HFF-Myc (cell line): ENCODE measurements at regions not wholly inside any gene's neighbourhood (a gene's known extent, or its start where the extent isn't known, plus 50 kb on each side); places are given as distances from the start of the nearest gene placed in this dataset.

ENCODE experiments used
- DNase-seq: peaks from one replicate; pipeline ENCODE4 v3.0.0-alpha.2; 2011; ENCODE audit warnings: low read depth; ENCODE audit errors: extremely low read depth
- H3K4me3 ChIP-seq: replicated peaks from 2 replicates; pipeline ENCODE4 v1.5.1; 2011; ENCODE audit warnings: low read depth, mild to moderate bottlenecking, control low read depth, low read length
- CTCF ChIP-seq: IDR thresholded peaks from 2 replicates; pipeline ENCODE4 v1.5.1; 2012; ENCODE audit warnings: mild to moderate bottlenecking, low read depth, low read length, control low read depth; ENCODE audit errors: missing control alignments

- no peak overlapping the region for H3K4me3 ChIP-seq
- DNase-seq: no peak
- TF ChIP-seq CTCF: no peak
These were observed 51.1 kb upstream of the TMEM33 start for GRCh38 chr4:41883988-41884734.

GRCh38 chr4:41882625-41883347 is 52.4 kb upstream of the TMEM33 start:
- TF ChIP-seq CTCF: peak; percentile 97
- no peak overlapping the region for H3K4me3 ChIP-seq
- no peak for DNase-seq

GRCh38 chr4:41881981-41882624 is 53.1 kb upstream of the TMEM33 start:
- no peak for TF ChIP-seq CTCF
- DNase-seq: no peak
- no peak overlapping the region for H3K4me3 ChIP-seq

- no peak for TF ChIP-seq CTCF
- DNase-seq: no peak
- H3K4me3 ChIP-seq: no peak overlapping the region
These were observed 54.1 kb upstream of the TMEM33 start for GRCh38 chr4:41880840-41881831.

- no peak overlapping the region for H3K4me3 ChIP-seq
- no peak for TF ChIP-seq CTCF
- DNase-seq: no peak
These were observed 55.0 kb upstream of the TMEM33 start for GRCh38 chr4:41880022-41880837.

GRCh38 chr4:41879552-41879951 is 55.7 kb upstream of the TMEM33 start:
- no peak overlapping the region for H3K4me3 ChIP-seq
- no peak for DNase-seq
- no peak for TF ChIP-seq CTCF
